AG04449 (cell line): ENCODE measurements at regions not wholly inside any gene's neighbourhood (a gene's known extent, or its start where the extent isn't known, plus 50 kb on each side); places are given as distances from the start of the nearest gene placed in this dataset.

Source experiments
- CTCF ChIA-PET: fragments of 350-600 bp; formaldehyde crosslinking; extraction: SDS; loops from one replicate; lab custom pipeline; 2021; ENCODE audit warnings: antibody characterized with exemption; lab: Yijun Ruan, JAX
- POLR2A ChIA-PET: fragments of 400-600, 350-600 bp; formaldehyde crosslinking; extraction: SDS; loops from one replicate; lab custom pipeline; 2020; ENCODE audit warnings: antibody characterized with exemption, inconsistent platforms; lab: Yijun Ruan, JAX
- DNase-seq: peaks from one replicate; pipeline ENCODE4 v3.0.0-alpha.2; 2010; ENCODE audit warnings: low read depth, low spot score
- H3K4me3 ChIP-seq: 2 replicates; pipeline ENCODE4 v1.5.1; 2011; ENCODE audit warnings: low read depth, mild to moderate bottlenecking, control low read depth, low read length
- CTCF ChIP-seq: IDR thresholded peaks from one replicate; pipeline ENCODE4 v1.5.1; 2011; ENCODE audit warnings: mild to moderate bottlenecking, moderate library complexity, low read length, control low read depth, inconsistent platforms; ENCODE audit not compliant: insufficient read depth; ENCODE audit errors: missing control alignments

DNA sequence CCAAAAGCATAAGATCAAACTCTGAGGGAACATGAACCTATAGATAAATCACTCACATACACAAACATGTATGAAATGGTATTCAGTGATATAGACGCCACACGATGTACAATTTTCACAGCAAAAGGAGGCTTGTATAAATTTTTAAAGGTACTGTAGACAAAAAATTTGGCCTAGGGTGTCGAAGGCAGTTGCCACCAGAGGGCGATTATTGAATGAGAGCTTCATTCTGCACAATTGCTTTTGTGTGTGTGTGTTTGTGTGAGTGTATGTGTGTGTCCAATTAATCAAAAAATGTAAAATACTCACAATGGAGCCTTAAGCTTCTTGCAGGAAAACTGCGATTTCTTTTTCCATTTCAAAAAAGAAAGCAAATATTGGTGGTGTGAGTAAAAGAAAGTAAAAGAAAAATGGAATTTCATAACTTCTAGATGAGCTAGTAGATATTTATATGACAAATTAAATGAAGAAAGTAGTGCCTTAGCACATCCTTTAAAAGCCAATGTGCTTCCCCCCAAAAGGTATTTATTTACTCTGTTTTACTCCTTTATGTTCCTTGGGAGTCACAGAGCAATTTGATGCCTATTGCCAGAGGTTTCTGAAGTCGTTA is 800.1 kb downstream of the SATB2 start:
- no peak for DNase-seq
- ChIA-PET CTCF (interaction anchor here (0.6 to 4.2 kb wide), 27 partner anchors 9 to 844 kb away, joined by 3 to 37 read pairs (median 4); no protein-coding TSS in a partner anchor), POLR2A (no interaction called here)
- peak; percentile 47 for TF ChIP-seq CTCF
- H3K4me3 ChIP-seq: no peak overlapping the region

GRCh38 chr2:198656869-198657268 is 800.9 kb downstream of the SATB2 start:
- ChIA-PET CTCF (interaction anchor here (0.7 to 4.2 kb wide), 21 partner anchors 8 to 845 kb away, joined by 3 to 37 read pairs (median 5); no protein-coding TSS in a partner anchor), POLR2A (no interaction called here)
- no peak for TF ChIP-seq CTCF
- no peak overlapping the region for H3K4me3 ChIP-seq
- DNase-seq: no peak

- DNase-seq: no peak
- ChIA-PET CTCF (interaction anchor here (1.0 to 1.9 kb wide), 7 partner anchors 16 to 834 kb away, joined by 3 to 8 read pairs (median 4); no protein-coding TSS in a partner anchor), POLR2A (no interaction called here)
- no peak overlapping the region for H3K4me3 ChIP-seq
- TF ChIP-seq CTCF: no peak
These were observed 803.1 kb downstream of the SATB2 start for GRCh38 chr2:198654646-198655045.

GRCh38 chr2:198653311-198653710 is 804.4 kb downstream of the SATB2 start:
- no peak overlapping the region for H3K4me3 ChIP-seq
- ChIA-PET CTCF (interaction anchor here (1.0 kb wide), 1 partner anchor 832 kb away, joined by 3 read pairs; no protein-coding TSS in a partner anchor), POLR2A (no interaction called here)
- DNase-seq: no peak
- no peak for TF ChIP-seq CTCF

DNA sequence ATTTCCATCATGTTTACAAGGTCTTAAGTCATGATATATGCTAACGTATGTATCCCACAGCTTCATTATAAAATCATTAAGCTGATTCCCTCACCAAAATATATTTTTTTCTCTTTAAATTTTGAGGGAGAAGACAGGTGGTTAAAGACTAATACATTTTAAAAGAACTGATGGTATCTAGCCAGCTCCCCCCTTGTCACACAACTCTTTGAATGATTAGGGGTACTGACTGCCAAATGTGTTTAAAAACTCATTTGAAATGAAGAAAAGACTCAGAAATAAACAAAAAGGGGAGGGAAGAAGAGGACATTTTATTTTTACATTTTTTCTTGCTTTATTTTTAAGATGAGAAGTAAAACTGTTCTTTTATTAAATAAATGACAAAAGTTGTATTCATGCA is 805.3 kb downstream of the SATB2 start:
- TF ChIP-seq CTCF: no peak
- POLR2A ChIA-PET: no interaction called here
- CTCF ChIA-PET: interaction anchor here (1.5 kb wide), 1 partner anchor 11 kb away, joined by 4 read pairs; no protein-coding TSS in a partner anchor
- no peak overlapping the region for H3K4me3 ChIP-seq
- DNase-seq: no peak

- ChIA-PET POLR2A (no interaction called here), CTCF (interaction anchor here (2.2 kb wide), 1 partner anchor 12 kb away, joined by 12 read pairs; no protein-coding TSS in a partner anchor)
- no peak for DNase-seq
- no peak overlapping the region for H3K4me3 ChIP-seq
- no peak for TF ChIP-seq CTCF
These were observed 811.9 kb downstream of the SATB2 start for GRCh38 chr2:198645816-198646215.
